HG02642 (cell line): ENCODE measurements at regions not wholly inside any gene's neighbourhood (a gene's known extent, or its start where the extent isn't known, plus 50 kb on each side); places are given as distances from the start of the nearest gene placed in this dataset.
"Not testable (repeated sequence)": the region's sequence is repeated elsewhere in the genome, so short reads cannot be mapped to it uniquely, and the experiment has no call there.

Experiments
- ATAC-seq: cut with Tn5 transposase; IDR thresholded peaks from one replicate; pipeline ENCODE4 v1.9.1; 2021; ENCODE audit warnings: mild to moderate bottlenecking; ENCODE audit not compliant: unreplicated experiment, poor library complexity

GRCh38 chr4:119437515-119437914, 115.6 kb upstream of the FABP2 start:
- not testable (repeated sequence) for ATAC-seq

DNA sequence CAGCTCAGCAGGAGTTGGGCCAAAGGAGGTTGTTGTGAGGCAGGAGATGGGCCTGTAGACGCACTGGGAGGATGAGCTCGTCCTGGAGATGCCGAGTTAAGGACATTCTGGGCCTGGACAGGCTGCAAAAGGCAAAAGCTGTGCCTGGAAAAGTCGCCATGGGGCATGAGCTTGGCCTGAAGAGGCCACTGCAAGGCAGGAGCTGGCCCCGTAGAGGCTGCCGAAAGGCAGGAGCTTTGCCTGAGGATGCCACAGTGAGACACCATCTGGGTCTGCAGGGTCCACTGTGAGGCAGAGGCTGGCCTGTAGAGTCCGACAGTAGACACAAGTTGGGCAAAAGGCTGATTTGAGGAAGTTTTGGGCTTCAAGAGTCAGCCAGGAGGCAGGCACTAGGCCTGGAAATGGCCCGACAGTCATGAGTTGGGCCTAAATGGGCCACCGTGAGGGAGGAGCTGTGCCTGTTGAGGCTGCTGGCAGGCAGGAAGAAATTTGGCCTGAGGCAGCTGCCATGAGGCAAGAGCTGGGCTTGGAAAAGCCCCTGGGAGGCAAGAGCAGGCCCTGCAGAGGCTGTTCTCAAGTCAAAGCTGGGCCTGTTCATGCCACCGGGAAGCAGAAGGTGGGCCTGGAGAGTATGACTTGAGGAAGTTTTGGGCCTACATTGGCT, 86.8 kb upstream of the FABP2 start:
- not testable (repeated sequence) for ATAC-seq

DNA sequence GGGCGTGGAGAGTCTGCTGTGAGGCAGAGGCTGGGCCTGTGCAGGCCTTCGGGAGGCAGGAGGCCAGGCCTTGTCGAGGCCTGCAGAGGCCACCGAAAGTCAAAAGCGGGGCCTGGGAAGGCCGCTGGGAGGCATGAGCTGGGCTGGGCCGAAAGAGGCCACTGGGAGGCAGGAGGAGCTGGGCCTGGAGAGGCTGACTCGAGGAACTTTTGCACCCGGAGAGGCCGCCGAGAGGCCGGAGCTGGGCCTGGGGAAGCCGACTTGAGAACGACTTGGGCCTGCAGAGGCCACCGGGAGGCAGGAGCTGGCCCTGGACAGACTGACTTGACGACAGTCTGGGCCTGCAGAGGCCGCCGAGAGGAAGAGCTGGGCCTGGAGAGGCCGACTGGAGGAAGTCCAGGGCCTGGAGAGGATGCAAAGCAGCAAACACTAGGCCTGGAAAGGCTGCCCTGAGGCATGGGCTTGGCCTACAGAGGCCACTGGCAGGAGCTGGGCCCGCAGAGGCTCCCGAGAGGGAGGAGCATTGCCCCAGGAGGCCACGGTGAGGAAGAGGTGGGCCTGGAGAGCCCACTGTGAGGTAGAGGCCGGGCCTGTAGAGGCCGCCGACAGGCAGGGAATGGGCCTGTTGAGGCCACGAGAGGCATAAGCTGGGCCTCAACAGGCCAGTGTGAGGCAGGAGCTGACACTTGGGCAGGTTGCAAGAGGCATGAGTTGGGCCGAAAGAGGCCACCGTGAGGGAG, 85.0 kb upstream of the FABP2 start:
- not testable (repeated sequence) for ATAC-seq

DNA sequence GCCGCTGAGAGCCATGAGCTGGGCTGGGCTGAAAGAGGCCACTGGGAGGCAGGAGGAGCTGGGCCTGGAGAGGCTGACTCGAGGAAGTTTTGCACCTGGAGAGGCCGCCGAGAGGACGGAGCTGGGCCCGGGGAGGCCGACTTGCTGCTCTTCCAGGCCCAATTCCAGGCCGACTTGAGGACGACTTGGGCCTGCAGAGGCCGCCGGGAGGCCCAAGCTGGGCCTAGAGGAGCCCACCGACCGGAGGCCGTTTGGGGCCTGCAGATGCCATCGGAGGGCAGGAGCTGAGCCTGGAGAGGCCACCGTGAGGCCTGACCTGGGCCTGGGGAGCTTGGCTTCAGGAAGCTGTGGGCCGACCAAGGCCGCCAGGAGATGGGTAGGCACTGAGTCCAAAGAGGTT, 84.1 kb upstream of the FABP2 start:
- ATAC-seq = not testable (repeated sequence)

- ATAC-seq = peak; percentile 67
Measured at GRCh38 chr4:119402322-119403308, 80.7 kb upstream of the FABP2 start.

- ATAC-seq = not testable (repeated sequence)
Measured at GRCh38 chr4:119395701-119396100, 73.8 kb upstream of the FABP2 start.

DNA sequence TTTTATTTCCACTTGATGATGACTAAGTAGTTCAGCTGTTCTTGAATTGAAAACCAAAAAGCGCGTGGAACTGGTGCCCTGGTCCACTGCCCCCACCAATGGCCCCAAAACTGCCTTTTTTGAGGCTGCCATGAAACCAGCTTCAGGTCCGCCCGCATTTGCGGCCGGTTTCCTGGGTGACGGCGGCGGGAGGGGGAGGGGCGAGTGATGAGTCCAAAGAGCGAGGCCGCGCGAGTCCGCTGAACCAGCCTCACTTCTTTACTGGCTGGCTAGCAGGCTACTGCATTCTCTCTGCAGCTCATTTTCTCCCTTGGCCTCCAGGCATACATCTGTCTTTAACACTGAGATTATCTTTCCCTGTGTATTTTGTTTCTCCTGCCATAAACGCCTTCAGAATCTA, 72.9 kb upstream of the FABP2 start:
- ATAC-seq = no peak

GRCh38 chr4:119388791-119389190, 66.9 kb upstream of the FABP2 start:
- not testable (repeated sequence) for ATAC-seq

- not testable (repeated sequence) for ATAC-seq
Measured at GRCh38 chr4:119374616-119375015, 52.7 kb upstream of the FABP2 start.

DNA sequence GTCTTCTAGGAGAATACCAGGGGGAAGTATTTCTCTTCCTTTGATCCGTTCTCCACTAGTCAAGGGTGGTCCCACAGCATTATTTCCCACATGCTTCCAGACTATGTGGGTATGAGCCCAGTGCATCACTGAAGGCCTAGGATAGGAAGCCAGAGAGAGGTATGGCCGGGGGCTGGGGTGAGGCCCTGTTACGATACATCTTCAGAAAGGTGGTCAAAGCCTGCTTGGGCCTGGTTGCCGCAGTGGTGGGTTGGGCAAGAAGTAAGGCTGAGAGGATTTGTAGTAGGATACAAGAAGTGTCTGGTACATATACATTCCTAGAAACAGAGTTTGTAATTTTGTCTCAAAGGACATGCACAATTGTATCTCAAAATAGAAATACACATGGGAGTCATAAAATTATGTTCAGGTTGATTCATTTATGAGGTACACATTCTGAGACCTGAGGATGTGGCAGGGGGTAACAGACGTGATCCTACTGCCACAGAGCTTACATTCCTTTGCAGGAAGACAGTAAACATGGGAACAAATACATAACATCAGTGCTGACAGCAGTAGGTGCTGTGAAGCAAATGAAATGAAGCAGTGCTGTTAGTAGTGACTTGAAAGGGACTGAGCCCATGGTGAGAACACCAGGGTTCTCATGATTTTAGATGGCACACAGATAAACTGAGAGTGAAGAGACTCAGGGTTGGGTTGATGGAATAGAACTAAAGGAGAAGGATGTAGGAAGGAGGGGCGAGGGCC, 50.6 kb upstream of the FABP2 start:
- not testable (repeated sequence) for ATAC-seq
